ENCODE measurements at regions not wholly inside any gene's neighbourhood (a gene's known extent, or its start where the extent isn't known, plus 50 kb on each side); places are given as distances from the start of the nearest gene placed in this dataset.
"Not testable (repeated sequence)": the region's sequence is repeated elsewhere in the genome, so short reads cannot be mapped to it uniquely, and the experiment has no call there.

DNA sequence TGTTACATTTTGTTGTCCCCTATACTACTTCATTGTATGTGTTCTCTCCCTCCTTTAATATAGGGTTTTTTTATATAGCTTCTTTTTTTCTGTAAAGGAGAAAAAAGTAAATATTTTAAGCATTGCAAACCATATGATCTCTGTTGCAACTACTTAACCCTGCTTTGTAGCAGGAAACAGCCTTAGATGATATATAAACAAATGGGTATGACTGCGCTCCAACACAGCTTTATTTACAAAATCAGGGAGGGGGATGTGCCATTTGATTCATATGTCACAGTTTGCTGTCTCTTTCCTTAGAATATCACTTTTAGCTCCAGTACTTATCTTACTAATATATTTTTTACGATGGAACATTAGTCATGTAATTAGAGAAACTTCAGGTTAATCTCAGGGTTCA is 155.2 kb upstream of the GNAI1 start:
- TF ChIP-seq, protein P1, sequence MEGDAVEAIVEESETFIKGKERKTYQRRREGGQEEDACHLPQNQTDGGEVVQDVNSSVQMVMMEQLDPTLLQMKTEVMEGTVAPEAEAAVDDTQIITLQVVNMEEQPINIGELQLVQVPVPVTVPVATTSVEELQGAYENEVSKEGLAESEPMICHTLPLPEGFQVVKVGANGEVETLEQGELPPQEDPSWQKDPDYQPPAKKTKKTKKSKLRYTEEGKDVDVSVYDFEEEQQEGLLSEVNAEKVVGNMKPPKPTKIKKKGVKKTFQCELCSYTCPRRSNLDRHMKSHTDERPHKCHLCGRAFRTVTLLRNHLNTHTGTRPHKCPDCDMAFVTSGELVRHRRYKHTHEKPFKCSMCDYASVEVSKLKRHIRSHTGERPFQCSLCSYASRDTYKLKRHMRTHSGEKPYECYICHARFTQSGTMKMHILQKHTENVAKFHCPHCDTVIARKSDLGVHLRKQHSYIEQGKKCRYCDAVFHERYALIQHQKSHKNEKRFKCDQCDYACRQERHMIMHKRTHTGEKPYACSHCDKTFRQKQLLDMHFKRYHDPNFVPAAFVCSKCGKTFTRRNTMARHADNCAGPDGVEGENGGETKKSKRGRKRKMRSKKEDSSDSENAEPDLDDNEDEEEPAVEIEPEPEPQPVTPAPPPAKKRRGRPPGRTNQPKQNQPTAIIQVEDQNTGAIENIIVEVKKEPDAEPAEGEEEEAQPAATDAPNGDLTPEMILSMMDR (IDR thresholded peaks at IDR 0.05; ENCODE audit: low read depth, low read length, missing control alignments): no peak
- peak; percentile 59 for DNase-seq (ENCODE audit: extremely low read depth, low read depth)
- H3K4me3 ChIP-seq (replicated peaks; ENCODE audit: low read depth, low read length): no peak overlapping the region

DNA sequence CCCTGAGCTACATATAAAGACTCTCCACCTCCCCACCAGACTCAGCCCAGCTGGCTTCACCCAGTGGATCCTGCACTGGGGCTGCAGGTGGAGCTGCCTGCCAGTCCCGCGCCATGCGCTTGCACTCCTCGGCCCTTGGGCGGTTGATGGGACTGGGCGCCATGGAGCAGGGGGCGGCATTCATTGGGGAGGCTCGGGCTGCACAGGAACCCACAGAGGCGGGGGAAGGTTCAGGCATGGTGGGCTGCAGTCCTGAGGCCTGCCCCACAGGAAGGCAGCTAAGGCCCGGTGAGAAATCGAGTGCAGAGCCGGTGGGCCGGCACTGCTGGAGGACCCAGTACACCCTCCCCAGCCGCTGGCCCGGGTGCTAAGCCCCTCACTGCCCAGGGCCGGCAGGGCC is 157.2 kb upstream of the GNAI1 start:
- TF ChIP-seq, protein P1 (IDR thresholded peaks at IDR 0.05; ENCODE audit: low read depth, low read length, missing control alignments): no peak
- no peak overlapping the region for H3K4me3 ChIP-seq (replicated peaks; ENCODE audit: low read depth, low read length)
- DNase-seq (ENCODE audit: extremely low read depth, low read depth): no peak

DNA sequence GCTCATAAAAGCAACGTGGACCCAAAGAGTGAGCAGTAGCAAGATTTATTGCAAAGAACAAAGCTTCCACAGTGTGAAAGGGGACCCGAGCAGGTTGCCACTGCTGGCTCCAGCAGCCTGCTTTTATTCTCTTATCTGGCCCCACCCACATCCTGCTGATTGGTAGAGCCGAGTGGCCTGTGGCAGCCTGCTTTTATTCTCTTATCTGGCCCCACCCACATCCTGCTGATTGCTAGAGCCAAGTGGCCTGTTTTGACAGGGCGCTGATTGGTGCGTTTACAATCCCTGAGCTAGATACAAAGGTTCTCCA is 158.0 kb upstream of the GNAI1 start:
- not testable (repeated sequence) for H3K4me3 ChIP-seq (replicated peaks; ENCODE audit: low read depth, low read length); DNase-seq (ENCODE audit: extremely low read depth, low read depth)

DNA sequence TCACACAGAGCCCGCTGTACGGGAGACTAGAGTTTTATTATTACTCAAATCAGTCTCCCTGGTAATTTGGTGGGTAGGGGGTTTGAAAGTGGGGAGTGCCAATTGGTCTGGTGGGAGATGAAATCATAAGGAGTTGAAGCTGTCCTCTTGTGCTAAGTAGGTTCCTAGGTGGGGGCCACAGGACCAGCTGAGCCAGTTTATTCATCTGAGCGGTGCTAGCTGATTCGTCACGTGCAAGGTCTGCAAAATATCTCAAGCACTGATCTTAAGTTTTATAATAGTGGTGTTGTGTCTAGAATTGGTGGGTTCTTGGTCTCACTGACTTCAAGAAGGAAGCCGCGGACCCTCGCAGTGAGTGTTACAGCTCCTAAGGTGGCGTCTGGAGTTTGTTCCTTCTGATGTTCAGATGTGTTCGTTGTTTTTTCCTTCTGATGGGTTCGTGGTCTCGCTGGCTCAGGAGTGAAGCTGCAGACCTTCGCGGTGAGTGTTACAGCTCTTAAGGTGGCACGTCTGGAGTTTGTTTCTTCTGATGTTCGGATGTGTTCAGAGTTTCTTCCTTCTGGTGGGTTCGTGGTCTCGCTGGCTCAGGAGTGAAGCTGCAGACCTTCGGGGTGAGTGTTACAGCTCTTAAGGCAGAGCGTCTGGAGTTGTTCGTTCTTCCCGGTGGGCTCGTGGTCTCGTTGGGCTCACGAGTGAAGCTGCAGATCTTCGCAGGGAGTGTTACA is 158.5 kb upstream of the GNAI1 start:
- H3K4me3 ChIP-seq (replicated peaks; ENCODE audit: low read depth, low read length); DNase-seq (ENCODE audit: extremely low read depth, low read depth): not testable (repeated sequence)

DNA sequence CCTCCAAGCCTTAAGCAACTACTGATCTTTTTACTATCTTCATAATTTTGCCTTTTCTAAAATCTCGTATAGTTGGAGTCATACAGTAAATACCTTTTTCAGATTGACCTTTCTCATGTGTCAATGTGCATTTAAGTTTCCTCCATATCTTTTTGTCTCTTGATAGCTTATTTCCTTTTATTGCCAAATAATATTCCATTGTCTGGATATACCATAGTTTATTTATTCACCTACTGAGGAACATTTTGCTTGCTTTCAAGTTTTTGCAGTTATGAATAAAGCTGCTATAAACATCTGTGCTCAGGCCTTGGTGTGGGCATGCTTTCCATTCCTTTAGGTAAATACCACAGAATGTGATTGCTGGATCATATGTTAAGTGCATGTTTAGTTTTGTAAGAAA is 161.2 kb upstream of the GNAI1 start:
- TF ChIP-seq, protein P1 (IDR thresholded peaks at IDR 0.05; ENCODE audit: low read depth, low read length, missing control alignments): no peak
- H3K4me3 ChIP-seq (replicated peaks; ENCODE audit: low read depth, low read length): no peak overlapping the region
- no peak for DNase-seq (ENCODE audit: extremely low read depth, low read depth)

DNA sequence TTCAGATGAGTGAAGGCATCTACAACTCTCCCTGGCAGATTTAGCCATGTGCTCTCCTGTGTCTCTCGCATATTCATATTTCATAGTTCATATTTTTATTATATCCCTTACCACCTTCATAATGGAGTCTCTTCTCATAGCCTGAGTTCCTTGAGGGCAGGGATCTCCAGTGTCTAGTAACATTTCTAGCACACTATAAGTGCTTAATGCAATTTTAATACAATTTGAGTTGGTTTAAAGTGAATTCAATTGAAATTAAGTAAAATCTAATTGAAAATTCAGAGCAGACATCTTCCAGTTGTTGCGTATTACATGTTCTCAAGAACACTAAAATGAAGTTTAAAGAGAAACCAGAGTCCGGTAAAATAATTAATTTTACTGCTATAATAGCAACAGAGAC is 163.6 kb upstream of the GNAI1 start:
- no peak overlapping the region for H3K4me3 ChIP-seq (replicated peaks; ENCODE audit: low read depth, low read length)
- TF ChIP-seq, protein P1 (IDR thresholded peaks at IDR 0.05; ENCODE audit: low read depth, low read length, missing control alignments): no peak
- DNase-seq (ENCODE audit: extremely low read depth, low read depth): no peak

DNA sequence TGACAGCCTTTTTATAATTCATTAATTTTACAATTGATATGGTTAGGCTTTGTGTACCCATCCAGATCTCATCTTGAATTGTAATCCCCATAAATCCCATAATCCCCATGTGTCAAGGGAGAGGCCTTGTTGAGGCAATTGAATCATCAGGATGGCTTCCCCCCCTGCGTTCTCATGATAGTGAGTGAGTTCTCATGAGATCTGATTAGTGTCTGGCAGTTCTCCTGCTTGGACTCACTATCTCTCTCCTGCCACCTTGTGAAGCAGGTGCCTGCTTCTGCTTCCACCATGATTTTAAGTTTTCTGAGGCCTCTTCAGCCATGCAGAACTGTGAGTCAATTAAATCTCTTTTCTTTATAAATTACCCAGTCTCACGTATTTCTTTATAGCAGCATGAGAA is 165.7 kb upstream of the GNAI1 start:
- H3K4me3 ChIP-seq (replicated peaks; ENCODE audit: low read depth, low read length): no peak overlapping the region
- no peak for DNase-seq (ENCODE audit: extremely low read depth, low read depth)

More for the DNA sequence above, 165.7 kb upstream of the GNAI1 start:
- TF ChIP-seq, protein P1 (IDR thresholded peaks at IDR 0.05; ENCODE audit: low read depth, low read length, missing control alignments): no peak
